SJCRH30 (cell line): ENCODE measurements at regions not wholly inside any gene's neighbourhood (a gene's known extent, or its start where the extent isn't known, plus 50 kb on each side); places are given as distances from the start of the nearest gene placed in this dataset.
"Not testable (repeated sequence)": the region's sequence is repeated elsewhere in the genome, so short reads cannot be mapped to it uniquely, and the experiment has no call there.

ENCODE experiments used
- DNase-seq, 2 experiments: peaks; one replicate each; pipeline ENCODE4 v3.0.0-alpha.2; 2015 to 2020
- H3K27ac ChIP-seq: fragments of 250-450 bp; sonication (Bioruptor Pico); 2 replicates; pipeline ENCODE4 v1.5.1; 2020; ENCODE audit warnings: mild to moderate bottlenecking, moderate library complexity
- H3K27me3 ChIP-seq: fragments of 250-450 bp; sonication (Bioruptor Pico); 2 replicates; pipeline ENCODE4 v1.5.1; 2020; ENCODE audit warnings: mild to moderate bottlenecking, moderate library complexity
- H3K36me3 ChIP-seq: fragments of 250-450 bp; sonication (Bioruptor Pico); 2 replicates; pipeline ENCODE4 v1.5.1; 2020; ENCODE audit warnings: mild to moderate bottlenecking, moderate library complexity
- H3K4me1 ChIP-seq: fragments of 250-450 bp; sonication (Bioruptor Pico); 2 replicates; pipeline ENCODE4 v1.5.1; 2020; ENCODE audit warnings: mild to moderate bottlenecking, moderate library complexity
- H3K4me3 ChIP-seq: fragments of 250-450 bp; sonication (Bioruptor Pico); 2 replicates; pipeline ENCODE4 v1.5.1; 2020; ENCODE audit warnings: mild to moderate bottlenecking, moderate library complexity
- H3K9me3 ChIP-seq: fragments of 250-450 bp; sonication (Bioruptor Pico); replicated peaks from 2 replicates; pipeline ENCODE4 v1.5.1; 2020; ENCODE audit warnings: mild to moderate bottlenecking, moderate library complexity

- H3K9me3 ChIP-seq: no peaks in the 10 kb centered on the region
- no peaks in the 10 kb centered on the region for H3K27me3 ChIP-seq
- DNase-seq: no peak
- no peak overlapping the region for H3K4me3 ChIP-seq
- no peak overlapping the region for H3K27ac ChIP-seq
- H3K36me3 ChIP-seq: no peaks in the 10 kb centered on the region
- peaks cover 4% of the 10 kb centered on the region; the same call in 1 of the 2 replicates for H3K4me1 ChIP-seq
Measured at GRCh38 chr4:149910604-149911350, 95.1 kb upstream of the IQCM start.

GRCh38 chr4:149911354-149911753 is 95.7 kb upstream of the IQCM start:
- no peak overlapping the region for H3K27ac ChIP-seq
- peaks cover 4% of the 10 kb centered on the region; the same call in 1 of the 2 replicates for H3K4me1 ChIP-seq

GRCh38 chr4:149912000-149912399 is 96.4 kb upstream of the IQCM start:
- Histone ChIP-seq H3K4me3 (no peak overlapping the region), H3K27me3 (no peaks in the 10 kb centered on the region), H3K36me3 (no peaks in the 10 kb centered on the region), H3K27ac (no peak overlapping the region), H3K4me1 (peaks cover 4% of the 10 kb centered on the region; the same call in 1 of the 2 replicates), H3K9me3 (no peaks in the 10 kb centered on the region)
- peak in 1 of 2 experiments; percentile 31 for DNase-seq

More at GRCh38 chr4:149911354-149911753, 95.7 kb upstream of the IQCM start:
- no peak overlapping the region for H3K4me3 ChIP-seq
- no peaks in the 10 kb centered on the region for H3K9me3 ChIP-seq
- H3K27me3 ChIP-seq: no peaks in the 10 kb centered on the region
- no peaks in the 10 kb centered on the region for H3K36me3 ChIP-seq
- no peak for DNase-seq

- H3K27me3 ChIP-seq: no peaks in the 10 kb centered on the region
- H3K4me1 ChIP-seq: peaks cover 4% of the 10 kb centered on the region; the same call in 1 of the 2 replicates
- no peaks in the 10 kb centered on the region for H3K9me3 ChIP-seq
- no peaks in the 10 kb centered on the region for H3K36me3 ChIP-seq
- no peak overlapping the region for H3K27ac ChIP-seq
- no peak overlapping the region for H3K4me3 ChIP-seq
- peak; percentile 42 to 71 for DNase-seq
Measured at GRCh38 chr4:149914119-149915115, 98.8 kb upstream of the IQCM start.

GRCh38 chr4:149915735-149916134 is 100.1 kb upstream of the IQCM start:
- H3K27ac ChIP-seq, H3K9me3 ChIP-seq, H3K27me3 ChIP-seq, H3K4me1 ChIP-seq, H3K36me3 ChIP-seq, H3K4me3 ChIP-seq: not testable (repeated sequence)
- peak in 1 of 2 experiments; percentile 11 for DNase-seq

GRCh38 chr4:149923736-149924135 is 108.1 kb upstream of the IQCM start:
- Histone ChIP-seq H3K4me1 (no peaks in the 10 kb centered on the region), H3K27ac (no peak overlapping the region), H3K36me3 (no peaks in the 10 kb centered on the region), H3K4me3 (no peak overlapping the region), H3K9me3 (no peaks in the 10 kb centered on the region), H3K27me3 (no peaks in the 10 kb centered on the region)
- no peak for DNase-seq

- Histone ChIP-seq H3K4me3 (no peak overlapping the region), H3K4me1 (no peaks in the 10 kb centered on the region), H3K36me3 (no peaks in the 10 kb centered on the region), H3K9me3 (no peaks in the 10 kb centered on the region), H3K27ac (no peak overlapping the region), H3K27me3 (no peaks in the 10 kb centered on the region)
- no peak for DNase-seq
Measured at GRCh38 chr4:149927514-149927913, 111.9 kb upstream of the IQCM start.

GRCh38 chr4:149928507-149928906 is 112.9 kb upstream of the IQCM start:
- Histone ChIP-seq H3K36me3 (no peaks in the 10 kb centered on the region), H3K27ac (no peak overlapping the region), H3K4me3 (no peak overlapping the region), H3K27me3 (no peaks in the 10 kb centered on the region), H3K4me1 (no peaks in the 10 kb centered on the region), H3K9me3 (no peaks in the 10 kb centered on the region)
- DNase-seq: no peak

- no peak overlapping the region for H3K4me3 ChIP-seq
- H3K9me3 ChIP-seq: no peaks in the 10 kb centered on the region
- no peaks in the 10 kb centered on the region for H3K4me1 ChIP-seq
- no peak overlapping the region for H3K27ac ChIP-seq
- no peaks in the 10 kb centered on the region for H3K36me3 ChIP-seq
- DNase-seq: no peak
- H3K27me3 ChIP-seq: no peaks in the 10 kb centered on the region
Measured at GRCh38 chr4:149931431-149931830, 115.8 kb upstream of the IQCM start.

- DNase-seq: no peak
- Histone ChIP-seq H3K4me3 (no peak overlapping the region), H3K9me3 (no peaks in the 10 kb centered on the region), H3K4me1 (no peaks in the 10 kb centered on the region), H3K36me3 (no peaks in the 10 kb centered on the region), H3K27me3 (no peaks in the 10 kb centered on the region), H3K27ac (no peak overlapping the region)
Measured at GRCh38 chr4:149932188-149932587, 116.5 kb upstream of the IQCM start.

- no peaks in the 10 kb centered on the region for H3K4me1 ChIP-seq
- H3K9me3 ChIP-seq: no peaks in the 10 kb centered on the region
- no peaks in the 10 kb centered on the region for H3K27me3 ChIP-seq
- H3K27ac ChIP-seq: no peak overlapping the region
- no peak overlapping the region for H3K4me3 ChIP-seq
- no peak for DNase-seq
- H3K36me3 ChIP-seq: no peaks in the 10 kb centered on the region
Measured at GRCh38 chr4:149933120-149933519, 117.5 kb upstream of the IQCM start.

- Histone ChIP-seq H3K4me1 (no peaks in the 10 kb centered on the region), H3K36me3 (no peaks in the 10 kb centered on the region), H3K27me3 (no peaks in the 10 kb centered on the region), H3K4me3 (no peak overlapping the region), H3K27ac (no peak overlapping the region), H3K9me3 (no peaks in the 10 kb centered on the region)
- no peak for DNase-seq
Measured at GRCh38 chr4:149933883-149934282, 118.2 kb upstream of the IQCM start.

- Histone ChIP-seq H3K4me1 (no peaks in the 10 kb centered on the region), H3K27ac (no peak overlapping the region), H3K36me3 (no peaks in the 10 kb centered on the region), H3K27me3 (no peaks in the 10 kb centered on the region), H3K4me3 (no peak overlapping the region), H3K9me3 (no peaks in the 10 kb centered on the region)
- DNase-seq: no peak
Measured at GRCh38 chr4:149949381-149949780, 128.9 kb upstream of the DCLK2 start.

- Histone ChIP-seq H3K4me1 (no peaks in the 10 kb centered on the region), H3K9me3 (no peaks in the 10 kb centered on the region), H3K27ac (no peak overlapping the region), H3K27me3 (no peaks in the 10 kb centered on the region), H3K36me3 (no peaks in the 10 kb centered on the region), H3K4me3 (no peak overlapping the region)
- no peak for DNase-seq
Measured at GRCh38 chr4:149951152-149951900, 126.9 kb upstream of the DCLK2 start.
